ENCODE measurements at regions not wholly inside any gene's neighbourhood (a gene's known extent, or its start where the extent isn't known, plus 50 kb on each side); places are given as distances from the start of the nearest gene placed in this dataset. TPM values are rescaled to one million over a fixed set of nuclear protein-coding genes. Genes with fewer than 3 reads are reported as not detected.

Small RNA genes in the stretch of these regions (small RNA-seq; reads per million reads assigned to genes)
- gene RNU7-155P = not detected

All from vagina (tissue), 1 donor.